Ishikawa (cell line): ENCODE measurements at regions not wholly inside any gene's neighbourhood (a gene's known extent, or its start where the extent isn't known, plus 50 kb on each side); places are given as distances from the start of the nearest gene placed in this dataset.

Experiments
- EGR1 ChIP-seq: IDR thresholded peaks from 2 replicates; pipeline ENCODE4 v1.6.1; 2012
- EP300 ChIP-seq: IDR thresholded peaks from 2 replicates; pipeline ENCODE4 v1.6.1; 2012; ENCODE audit warnings: borderline replicate concordance
- MAX ChIP-seq: IDR thresholded peaks from 2 replicates; pipeline ENCODE4 v1.6.1; 2012
- REST ChIP-seq: IDR thresholded peaks from 2 replicates; pipeline ENCODE4 v1.6.1; 2012; ENCODE audit warnings: low read depth, mild to moderate bottlenecking
- TAF1 ChIP-seq: IDR thresholded peaks from 2 replicates; pipeline ENCODE4 v1.6.1; 2012; ENCODE audit warnings: low read depth, mild to moderate bottlenecking
- TCF12 ChIP-seq: IDR thresholded peaks from 2 replicates; pipeline ENCODE4 v1.6.1; 2012; ENCODE audit warnings: low read depth
- YY1 ChIP-seq: IDR thresholded peaks from 2 replicates; pipeline ENCODE4 v1.6.1; 2012; ENCODE audit warnings: low read depth

- TF ChIP-seq YY1 = no peak
- TF ChIP-seq TCF12 = no peak
- TF ChIP-seq MAX = no peak
- no peak for TF ChIP-seq EGR1
- no peak for TF ChIP-seq EP300
- no peak for TF ChIP-seq REST
- TF ChIP-seq TAF1 = no peak
Measured at GRCh38 chr4:14049946-14050345, 422.4 kb upstream of the BOD1L1 start.
